HepG2 (cell line): ENCODE measurements at regions not wholly inside any gene's neighbourhood (a gene's known extent, or its start where the extent isn't known, plus 50 kb on each side); places are given as distances from the start of the nearest gene placed in this dataset.

Experiments
- ATAC-seq: fragments of 200-7000 bp; cut with Tn5 transposase; 3 replicates; pipeline ENCODE4 v1.9.1; 2020; ENCODE audit warnings: mild to moderate bottlenecking, moderate library complexity
- BruUV-seq: library from RNA; stranded (reverse); fragments of 400-500 nt; replicated peaks from 2 replicates; lab custom pipeline; 2021; lab: Mats Ljungman, UMichigan
- CTCF ChIA-PET: fragments of 300-600 bp; formaldehyde crosslinking; extraction: SDS; loops from one replicate; lab custom pipeline; 2021; ENCODE audit warnings: low total read pairs, inconsistent platforms, low intra/inter-chr PET ratio; lab: Yijun Ruan, JAX
- POLR2A ChIA-PET: fragments of 350-600 bp; sonication (Branson Sonifier 250); formaldehyde crosslinking; loops from one replicate; lab custom pipeline; 2020; ENCODE audit warnings: antibody characterized with exemption, inconsistent platforms; lab: Yijun Ruan, JAX
- DNase-seq: peaks from one replicate; pipeline ENCODE4 v3.0.0-alpha.2; 2015; ENCODE audit warnings: low spot score
- FAIRE-seq: peaks from 3 replicates; lab custom pipeline; 2011; peaks lifted over from hg19 to GRCh38; lab: Jason Lieb, UNC
- H2AFZ ChIP-seq: one replicate; pipeline ENCODE4 v1.6.1; 2011; ENCODE audit warnings: low read length, inconsistent platforms
- H3K27ac ChIP-seq: fragments of 300-600 bp; 3 replicates; pipeline ENCODE4 v1.8.0; 2011; ENCODE audit warnings: mixed run types, mild to moderate bottlenecking, mixed read lengths, low read length, inconsistent platforms; ENCODE audit not compliant: insufficient read depth; ENCODE audit errors: extremely low read length
- H3K27me3 ChIP-seq, 2 experiments: fragments of 200-600 bp in 1 of 2; 2 replicates in 1 of 2; 3 replicates in 1 of 2; pipeline versions ENCODE4 v1.6.0 to v1.8.0; 2011; ENCODE audit warnings: low read length in 2 of 2, mild to moderate bottlenecking in 2 of 2, moderate library complexity in 2 of 2, inconsistent platforms in 1 of 2; ENCODE audit not compliant: insufficient read depth in 2 of 2, control insufficient read depth in 1 of 2
- H3K36me3 ChIP-seq, 2 experiments: fragments of 200-600 bp in 1 of 2; replicated peaks in 1 of 2; 2 replicates in 1 of 2; 3 replicates in 1 of 2; pipeline versions ENCODE4 v1.5.1 to v1.8.0; 2011; ENCODE audit warnings: low read length in 2 of 2, inconsistent platforms in 1 of 2; ENCODE audit not compliant: insufficient read depth in 2 of 2, control insufficient read depth in 1 of 2
- H3K4me1 ChIP-seq: 2 replicates; pipeline ENCODE4 v1.5.1; 2012; ENCODE audit warnings: low read length, inconsistent platforms; ENCODE audit not compliant: insufficient read depth
- H3K4me2 ChIP-seq: 2 replicates; pipeline ENCODE4 v1.6.0; 2011; ENCODE audit warnings: low read depth, low read length, inconsistent platforms
- H3K4me3 ChIP-seq, 3 experiments: fragments of 200-600 bp in 1 of 3; sonication (generic), shearing (Covaris generic) in 1 of 3; replicated peaks in 1 of 3; 2 replicates each; pipeline ENCODE4 v1.5.1; 2011 to 2016; ENCODE audit warnings: low read length in 3 of 3, inconsistent platforms in 2 of 3, low read depth in 2 of 3, mild to moderate bottlenecking in 2 of 3, control low read depth in 1 of 3, mixed read lengths in 1 of 3; ENCODE audit not compliant: insufficient read depth in 1 of 3
- H3K79me2 ChIP-seq: one replicate; pipeline ENCODE4 v1.6.1; 2011; ENCODE audit warnings: low read length, inconsistent platforms; ENCODE audit not compliant: insufficient read depth
- H3K9ac ChIP-seq: 2 replicates; pipeline ENCODE4 v1.6.0; 2011; ENCODE audit warnings: mild to moderate bottlenecking, low read depth, low read length, inconsistent platforms; ENCODE audit not compliant: insufficient read depth
- H3K9me3 ChIP-seq: 2 replicates; pipeline ENCODE4 v1.5.1; 2012; ENCODE audit warnings: mild to moderate bottlenecking, low read length
- H4K20me1 ChIP-seq: 2 replicates; pipeline ENCODE4 v1.6.0; 2011; ENCODE audit warnings: inconsistent platforms, mild to moderate bottlenecking, low read length, moderate library complexity; ENCODE audit not compliant: insufficient read depth
- ATAD3A ChIP-seq: sonication (generic); formaldehyde crosslinking; IDR thresholded peaks from 2 replicates; pipeline ENCODE4 v1.4.0; 2020; ENCODE audit warnings: missing genetic modification reagents
- CBX1 ChIP-seq: IDR thresholded peaks from one replicate; pipeline ENCODE4 v1.6.1; 2016; ENCODE audit warnings: antibody characterized with exemption, low read depth
- GLI4 ChIP-seq: sonication (generic); formaldehyde crosslinking; IDR thresholded peaks from 2 replicates; pipeline ENCODE4 v1.5.1; 2020; ENCODE audit warnings: missing genetic modification reagents, mild to moderate bottlenecking, moderate library complexity, borderline replicate concordance
- HOXA9 ChIP-seq: sonication (generic); formaldehyde crosslinking; IDR thresholded peaks from 2 replicates; pipeline ENCODE4 v1.8.1; 2022; ENCODE audit warnings: missing genetic modification reagents, mild to moderate bottlenecking, moderate library complexity, borderline replicate concordance
- NFYB ChIP-seq: sonication (generic); formaldehyde crosslinking; IDR thresholded peaks from 2 replicates; pipeline ENCODE4 v1.4.0; 2020; ENCODE audit warnings: missing genetic modification reagents
- NR2C2 ChIP-seq: sonication (generic); formaldehyde crosslinking; IDR thresholded peaks from 2 replicates; pipeline ENCODE4 v1.4.0; 2020; ENCODE audit warnings: missing genetic modification reagents, mild to moderate bottlenecking, moderate library complexity, borderline replicate concordance
- RFXANK ChIP-seq: IDR thresholded peaks from 2 replicates; pipeline ENCODE4 v1.6.1; 2016
- SUZ12 ChIP-seq: fragments of 150-350 bp; IDR thresholded peaks from 2 replicates; pipeline ENCODE4 v1.6.1; 2014; ENCODE audit warnings: low read depth, low read length
- ZBTB21 ChIP-seq: sonication (generic); formaldehyde crosslinking; IDR thresholded peaks from 2 replicates; pipeline ENCODE4 v1.4.0; 2020; ENCODE audit warnings: missing genetic modification reagents
- ZC3H13 ChIP-seq: sonication (generic); formaldehyde crosslinking; IDR thresholded peaks from 2 replicates; pipeline ENCODE4 v1.8.1; 2023; ENCODE audit warnings: mild to moderate bottlenecking, missing genetic modification reagents, moderate library complexity
- ZNF234 ChIP-seq: sonication (generic); formaldehyde crosslinking; conservative IDR thresholded peaks from 2 replicates; pipeline ENCODE4 v1.5.1; 2020; ENCODE audit warnings: mild to moderate bottlenecking, missing genetic modification reagents
- WGBS: methylation state at CpG from one replicate; pipeline ENCODE4 v1.1.6; 2017; ENCODE audit warnings: low lambda C conversion rate; 5-methylcytosine and 5-hydroxymethylcytosine counted together
- in situ Hi-C: cut with HindIII; loops from 2 replicates; pipeline ENCODE4 v1.10.0; 2017; ENCODE audit warnings: low pct_unique_long_range_greater_than_20kb; ENCODE audit not compliant: extremely low pct_ligation_motif_present
- intact Hi-C: fragments of 100-400 bp; cut with micrococcal nuclease; formaldehyde crosslinking; loops from one replicate; pipeline ENCODE4 v1.10.0; 2022; ENCODE audit not compliant: unreplicated experiment
- TF ChIP-seq, protein P1 (sequence below): IDR thresholded peaks from 2 replicates; pipeline ENCODE4 v1.6.1; 2012; ENCODE audit warnings: inconsistent platforms
- TF ChIP-seq, protein P2 (sequence below): sonication (generic); IDR thresholded peaks from 2 replicates; pipeline ENCODE4 v1.6.1; 2016; ENCODE audit warnings: low read depth, borderline replicate concordance
- TF ChIP-seq, protein P3 (sequence below): sonication (generic); formaldehyde crosslinking; IDR thresholded peaks from 2 replicates; pipeline ENCODE4 v1.4.0; 2020; ENCODE audit warnings: mild to moderate bottlenecking, missing genetic modification reagents
- TF ChIP-seq, protein P4 (sequence below): sonication (generic); formaldehyde crosslinking; IDR thresholded peaks from 2 replicates; pipeline ENCODE4 v1.9.0; 2021; ENCODE audit warnings: mild to moderate bottlenecking, missing genetic modification reagents
- TF ChIP-seq, protein P5 (sequence below): IDR thresholded peaks from 2 replicates; pipeline ENCODE4 v1.6.1; 2016; ENCODE audit warnings: missing compliant biosample characterization, missing genetic modification reagents, borderline replicate concordance

DNA sequence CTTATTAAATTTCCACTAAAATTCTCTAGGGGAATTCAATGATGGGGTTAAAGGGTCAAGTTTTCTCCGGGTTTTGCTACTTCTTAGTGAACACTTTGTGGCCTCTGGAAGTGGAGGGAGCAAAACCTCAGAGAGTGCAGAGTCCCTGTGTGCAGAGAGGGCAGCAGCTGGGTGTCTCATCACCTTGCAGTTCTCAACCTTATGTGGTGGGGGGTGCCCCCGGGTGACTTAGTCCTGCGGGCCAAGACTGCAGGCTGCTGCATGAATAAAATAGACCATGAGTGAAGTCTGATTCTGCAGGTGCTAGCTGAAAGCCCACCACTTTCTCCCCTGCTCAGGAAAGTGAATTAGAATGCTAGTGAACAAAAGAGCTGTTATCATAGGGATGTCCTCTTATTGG lies 191.6 kb downstream of the DLEU7 start:
- in situ Hi-C loops (no loop called here), intact Hi-C loops (no loop called here)
- Histone ChIP-seq H4K20me1 (no peaks in the 10 kb centered on the region), H3K4me3 (no peak overlapping the region), H3K27me3 (no peaks in the 10 kb centered on the region), H3K9me3 (no peaks in the 10 kb centered on the region), H3K4me1 (no peaks in the 10 kb centered on the region), H3K9ac (no peak overlapping the region), H3K36me3 (no peaks in the 10 kb centered on the region), H3K27ac (no peak overlapping the region), H2AFZ (no peak overlapping the region), H3K4me2 (no peak overlapping the region), H3K79me2 (no peaks in the 10 kb centered on the region)
- no peak for ATAC-seq
- 61% methylated on average over 3 of the region's 3 CpGs for WGBS
- FAIRE-seq, result no peak
- no peak for DNase-seq
- ChIA-PET CTCF (no interaction called here), POLR2A (no interaction called here)
- no TSS peak for BruUV-seq
- no peak for TF ChIP-seq ZC3H13 (CRISPR knock-in tag)
- TF ChIP-seq RFXANK (CRISPR knock-in tag), result no peak
- no peak for TF ChIP-seq ATAD3A (CRISPR knock-in tag)
- TF ChIP-seq, protein P1, sequence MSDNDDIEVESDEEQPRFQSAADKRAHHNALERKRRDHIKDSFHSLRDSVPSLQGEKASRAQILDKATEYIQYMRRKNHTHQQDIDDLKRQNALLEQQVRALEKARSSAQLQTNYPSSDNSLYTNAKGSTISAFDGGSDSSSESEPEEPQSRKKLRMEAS, result no peak
- TF ChIP-seq SUZ12, result no peak
- TF ChIP-seq, protein P2, sequence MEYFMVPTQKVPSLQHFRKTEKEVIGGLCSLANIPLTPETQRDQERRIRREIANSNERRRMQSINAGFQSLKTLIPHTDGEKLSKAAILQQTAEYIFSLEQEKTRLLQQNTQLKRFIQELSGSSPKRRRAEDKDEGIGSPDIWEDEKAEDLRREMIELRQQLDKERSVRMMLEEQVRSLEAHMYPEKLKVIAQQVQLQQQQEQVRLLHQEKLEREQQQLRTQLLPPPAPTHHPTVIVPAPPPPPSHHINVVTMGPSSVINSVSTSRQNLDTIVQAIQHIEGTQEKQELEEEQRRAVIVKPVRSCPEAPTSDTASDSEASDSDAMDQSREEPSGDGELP, result no peak
- TF ChIP-seq, protein P3, sequence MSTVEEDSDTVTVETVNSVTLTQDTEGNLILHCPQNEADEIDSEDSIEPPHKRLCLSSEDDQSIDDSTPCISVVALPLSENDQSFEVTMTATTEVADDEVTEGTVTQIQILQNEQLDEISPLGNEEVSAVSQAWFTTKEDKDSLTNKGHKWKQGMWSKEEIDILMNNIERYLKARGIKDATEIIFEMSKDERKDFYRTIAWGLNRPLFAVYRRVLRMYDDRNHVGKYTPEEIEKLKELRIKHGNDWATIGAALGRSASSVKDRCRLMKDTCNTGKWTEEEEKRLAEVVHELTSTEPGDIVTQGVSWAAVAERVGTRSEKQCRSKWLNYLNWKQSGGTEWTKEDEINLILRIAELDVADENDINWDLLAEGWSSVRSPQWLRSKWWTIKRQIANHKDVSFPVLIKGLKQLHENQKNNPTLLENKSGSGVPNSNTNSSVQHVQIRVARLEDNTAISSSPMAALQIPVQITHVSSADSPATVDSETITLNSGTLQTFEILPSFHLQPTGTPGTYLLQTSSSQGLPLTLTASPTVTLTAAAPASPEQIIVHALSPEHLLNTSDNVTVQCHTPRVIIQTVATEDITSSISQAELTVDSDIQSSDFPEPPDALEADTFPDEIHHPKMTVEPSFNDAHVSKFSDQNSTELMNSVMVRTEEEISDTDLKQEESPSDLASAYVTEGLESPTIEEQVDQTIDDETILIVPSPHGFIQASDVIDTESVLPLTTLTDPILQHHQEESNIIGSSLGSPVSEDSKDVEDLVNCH (CRISPR knock-in tag), result no peak
- TF ChIP-seq ZNF234 (CRISPR knock-in tag), result no peak
- no peak for TF ChIP-seq HOXA9 (CRISPR knock-in tag)
- no peak for TF ChIP-seq GLI4 (CRISPR knock-in tag)
- TF ChIP-seq, protein P4, sequence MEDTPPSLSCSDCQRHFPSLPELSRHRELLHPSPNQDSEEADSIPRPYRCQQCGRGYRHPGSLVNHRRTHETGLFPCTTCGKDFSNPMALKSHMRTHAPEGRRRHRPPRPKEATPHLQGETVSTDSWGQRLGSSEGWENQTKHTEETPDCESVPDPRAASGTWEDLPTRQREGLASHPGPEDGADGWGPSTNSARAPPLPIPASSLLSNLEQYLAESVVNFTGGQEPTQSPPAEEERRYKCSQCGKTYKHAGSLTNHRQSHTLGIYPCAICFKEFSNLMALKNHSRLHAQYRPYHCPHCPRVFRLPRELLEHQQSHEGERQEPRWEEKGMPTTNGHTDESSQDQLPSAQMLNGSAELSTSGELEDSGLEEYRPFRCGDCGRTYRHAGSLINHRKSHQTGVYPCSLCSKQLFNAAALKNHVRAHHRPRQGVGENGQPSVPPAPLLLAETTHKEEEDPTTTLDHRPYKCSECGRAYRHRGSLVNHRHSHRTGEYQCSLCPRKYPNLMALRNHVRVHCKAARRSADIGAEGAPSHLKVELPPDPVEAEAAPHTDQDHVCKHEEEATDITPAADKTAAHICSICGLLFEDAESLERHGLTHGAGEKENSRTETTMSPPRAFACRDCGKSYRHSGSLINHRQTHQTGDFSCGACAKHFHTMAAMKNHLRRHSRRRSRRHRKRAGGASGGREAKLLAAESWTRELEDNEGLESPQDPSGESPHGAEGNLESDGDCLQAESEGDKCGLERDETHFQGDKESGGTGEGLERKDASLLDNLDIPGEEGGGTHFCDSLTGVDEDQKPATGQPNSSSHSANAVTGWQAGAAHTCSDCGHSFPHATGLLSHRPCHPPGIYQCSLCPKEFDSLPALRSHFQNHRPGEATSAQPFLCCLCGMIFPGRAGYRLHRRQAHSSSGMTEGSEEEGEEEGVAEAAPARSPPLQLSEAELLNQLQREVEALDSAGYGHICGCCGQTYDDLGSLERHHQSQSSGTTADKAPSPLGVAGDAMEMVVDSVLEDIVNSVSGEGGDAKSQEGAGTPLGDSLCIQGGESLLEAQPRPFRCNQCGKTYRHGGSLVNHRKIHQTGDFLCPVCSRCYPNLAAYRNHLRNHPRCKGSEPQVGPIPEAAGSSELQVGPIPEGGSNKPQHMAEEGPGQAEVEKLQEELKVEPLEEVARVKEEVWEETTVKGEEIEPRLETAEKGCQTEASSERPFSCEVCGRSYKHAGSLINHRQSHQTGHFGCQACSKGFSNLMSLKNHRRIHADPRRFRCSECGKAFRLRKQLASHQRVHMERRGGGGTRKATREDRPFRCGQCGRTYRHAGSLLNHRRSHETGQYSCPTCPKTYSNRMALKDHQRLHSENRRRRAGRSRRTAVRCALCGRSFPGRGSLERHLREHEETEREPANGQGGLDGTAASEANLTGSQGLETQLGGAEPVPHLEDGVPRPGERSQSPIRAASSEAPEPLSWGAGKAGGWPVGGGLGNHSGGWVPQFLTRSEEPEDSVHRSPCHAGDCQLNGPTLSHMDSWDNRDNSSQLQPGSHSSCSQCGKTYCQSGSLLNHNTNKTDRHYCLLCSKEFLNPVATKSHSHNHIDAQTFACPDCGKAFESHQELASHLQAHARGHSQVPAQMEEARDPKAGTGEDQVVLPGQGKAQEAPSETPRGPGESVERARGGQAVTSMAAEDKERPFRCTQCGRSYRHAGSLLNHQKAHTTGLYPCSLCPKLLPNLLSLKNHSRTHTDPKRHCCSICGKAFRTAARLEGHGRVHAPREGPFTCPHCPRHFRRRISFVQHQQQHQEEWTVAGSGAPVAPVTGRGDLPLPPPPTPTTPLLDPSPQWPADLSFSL (CRISPR knock-in tag), result no peak
- no peak for TF ChIP-seq ZBTB21
- no peak for TF ChIP-seq NR2C2 (CRISPR knock-in tag)
- no peak for TF ChIP-seq NFYB (CRISPR knock-in tag)
- no peak for TF ChIP-seq CBX1
- TF ChIP-seq, protein P5, sequence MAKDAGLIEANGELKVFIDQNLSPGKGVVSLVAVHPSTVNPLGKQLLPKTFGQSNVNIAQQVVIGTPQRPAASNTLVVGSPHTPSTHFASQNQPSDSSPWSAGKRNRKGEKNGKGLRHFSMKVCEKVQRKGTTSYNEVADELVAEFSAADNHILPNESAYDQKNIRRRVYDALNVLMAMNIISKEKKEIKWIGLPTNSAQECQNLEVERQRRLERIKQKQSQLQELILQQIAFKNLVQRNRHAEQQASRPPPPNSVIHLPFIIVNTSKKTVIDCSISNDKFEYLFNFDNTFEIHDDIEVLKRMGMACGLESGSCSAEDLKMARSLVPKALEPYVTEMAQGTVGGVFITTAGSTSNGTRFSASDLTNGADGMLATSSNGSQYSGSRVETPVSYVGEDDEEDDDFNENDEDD, result no peak
